GM12891 (cell line): ENCODE measurements at regions not wholly inside any gene's neighbourhood (a gene's known extent, or its start where the extent isn't known, plus 50 kb on each side); places are given as distances from the start of the nearest gene placed in this dataset.

Source experiments
- POLR2A ChIP-seq: IDR thresholded peaks from 2 replicates; pipeline ENCODE4 v1.6.1; 2011; ENCODE audit warnings: low read depth, low read length, control low read depth
- TAF1 ChIP-seq: IDR thresholded peaks from 2 replicates; pipeline ENCODE4 v1.6.1; 2011; ENCODE audit warnings: low read depth, low read length, control low read depth

- no peak for TF ChIP-seq POLR2A
- no peak for TF ChIP-seq TAF1
Measured at GRCh38 chr14:43754838-43755237, 752.2 kb downstream of the FSCB start.
